ENCODE measurements at regions not wholly inside any gene's neighbourhood (a gene's known extent, or its start where the extent isn't known, plus 50 kb on each side); places are given as distances from the start of the nearest gene placed in this dataset.
A peak's percentile ranks its signal among the peaks of the same experiment; 100 is the strongest.

- intact Hi-C loops (cut with DNase I; ENCODE audit: low total_unique reads) = no loop called here
- no peaks in the 10 kb centered on the region for H3K4me1 ChIP-seq
- H3K9me3 ChIP-seq = peaks cover 0 to 4% (median 0%) of the 10 kb centered on the region in 4 donors
- H3K4me3 ChIP-seq = no peak overlapping the region
- H3K27me3 ChIP-seq = no peaks in the 10 kb centered on the region
- DNase-seq = peak in 1 of 2 donors; percentile 9
- no peak overlapping the region for H3K27ac ChIP-seq
- no peak for TF ChIP-seq CTCF (IDR thresholded peaks at IDR 0.05)
- no peaks in the 10 kb centered on the region for H3K36me3 ChIP-seq
- WGBS, 5 donors = 21 to 48% (median 29%) methylated on average over 2 of the region's 2 CpGs
Measured at GRCh38 chr11:23759489-23759888, 737.4 kb upstream of the LUZP2 start.

- no peak overlapping the region for H3K4me3 ChIP-seq
- WGBS, 5 donors = 83 to 93% (median 86%) methylated on average over 2 of the region's 2 CpGs
- no peak for DNase-seq
- no peak overlapping the region for H3K27ac ChIP-seq
- H3K4me1 ChIP-seq = no peaks in the 10 kb centered on the region
- peaks cover 0 to 11% (median 3%) of the 10 kb centered on the region in 4 donors for H3K9me3 ChIP-seq
- TF ChIP-seq POLR2AphosphoS5 (IDR thresholded peaks at IDR 0.05) (no peak), CTCF (IDR thresholded peaks at IDR 0.05) (no peak), EP300 (IDR thresholded peaks at IDR 0.05) (no peak), POLR2A (IDR thresholded peaks at IDR 0.05) (no peak)
- intact Hi-C loops (cut with DNase I; ENCODE audit: low total_unique reads) = no loop called here
- no peaks in the 10 kb centered on the region for H3K27me3 ChIP-seq
- H3K36me3 ChIP-seq = no peaks in the 10 kb centered on the region
Measured at GRCh38 chr11:23764286-23764685, 732.6 kb upstream of the LUZP2 start.

- no peaks in the 10 kb centered on the region for H3K36me3 ChIP-seq
- no peaks in the 10 kb centered on the region for H3K4me1 ChIP-seq
- H3K27ac ChIP-seq = no peak overlapping the region
- TF ChIP-seq POLR2A (IDR thresholded peaks at IDR 0.05) (no peak), POLR2AphosphoS5 (IDR thresholded peaks at IDR 0.05) (no peak), CTCF (IDR thresholded peaks at IDR 0.05) (no peak), EP300 (IDR thresholded peaks at IDR 0.05) (no peak)
- 68 to 92% (median 87%) methylated on average over 2 of the region's 2 CpGs for whole genome bisulfite sequencing, 5 donors
- no peak for DNase-seq
- no peaks in the 10 kb centered on the region for H3K27me3 ChIP-seq
- H3K4me3 ChIP-seq = no peak overlapping the region
- peaks cover 0 to 11% (median 3%) of the 10 kb centered on the region in 4 donors for H3K9me3 ChIP-seq
- intact Hi-C loops (cut with DNase I; ENCODE audit: low total_unique reads) = no loop called here
Measured at GRCh38 chr11:23765682-23766252, 731.1 kb upstream of the LUZP2 start.

GRCh38 chr11:23767576-23767975, 729.3 kb upstream of the LUZP2 start:
- no peak for DNase-seq
- WGBS, 5 donors = 42 to 83% (median 76%) methylated on average over 1 of the region's 1 CpG
- Histone ChIP-seq H3K4me1 (no peaks in the 10 kb centered on the region), H3K27me3 (no peaks in the 10 kb centered on the region), H3K36me3 (no peaks in the 10 kb centered on the region), H3K9me3 (peaks cover 0 to 11% (median 3%) of the 10 kb centered on the region in 4 donors), H3K27ac (no peak overlapping the region), H3K4me3 (no peak overlapping the region)
- intact Hi-C loops (cut with DNase I; ENCODE audit: low total_unique reads) = no loop called here
- TF ChIP-seq POLR2A (IDR thresholded peaks at IDR 0.05) = no peak

- TF ChIP-seq POLR2A (IDR thresholded peaks at IDR 0.05) = no peak
- TF ChIP-seq CTCF (IDR thresholded peaks at IDR 0.05) = no peak
- TF ChIP-seq POLR2AphosphoS5 (IDR thresholded peaks at IDR 0.05) = no peak
- no peak for TF ChIP-seq EP300 (IDR thresholded peaks at IDR 0.05)
- WGBS, 5 donors = 83 to 93% (median 88%) methylated on average over 1 of the region's 1 CpG
- H3K36me3 ChIP-seq = no peaks in the 10 kb centered on the region
- H3K4me1 ChIP-seq = no peaks in the 10 kb centered on the region
- no peak overlapping the region for H3K27ac ChIP-seq
- no peak overlapping the region for H3K4me3 ChIP-seq
- H3K27me3 ChIP-seq = no peaks in the 10 kb centered on the region
- DNase-seq = no peak
- H3K9me3 ChIP-seq = peaks cover 0 to 11% (median 3%) of the 10 kb centered on the region in 4 donors
- intact Hi-C loops (cut with DNase I; ENCODE audit: low total_unique reads) = no loop called here
Measured at GRCh38 chr11:23769214-23769613, 727.6 kb upstream of the LUZP2 start.

Data from stomach (tissue), 8 donors.